Upper lobe of left lung (tissue), 4 donors: ENCODE measurements at regions not wholly inside any gene's neighbourhood (a gene's known extent, or its start where the extent isn't known, plus 50 kb on each side); places are given as distances from the start of the nearest gene placed in this dataset.

Experiments
- CTCF ChIP-seq, 6 experiments: fragments of 450-650 bp in 4 of 6; fragments of 200-600 bp in 2 of 6; sonication (generic) in 2 of 6; IDR thresholded peaks; one replicate each; pipeline ENCODE4 v1.5.1; 2016 to 2019; ENCODE audit warnings: antibody characterized with exemption in 6 of 6
- POLR2AphosphoS5 ChIP-seq, 2 donors: sonication (generic); formaldehyde crosslinking; IDR thresholded peaks; one replicate each; pipeline ENCODE4 v1.5.1; 2017; ENCODE audit warnings: antibody characterized with exemption in 2 of 2

GRCh38 chr22:27309697-27310096 is 491.9 kb downstream of the MN1 start:
- no peak for TF ChIP-seq POLR2AphosphoS5 (IDR thresholded peaks at IDR 0.05)
- no peak for TF ChIP-seq CTCF (IDR thresholded peaks at IDR 0.05)
